ENCODE measurements at regions not wholly inside any gene's neighbourhood (a gene's known extent, or its start where the extent isn't known, plus 50 kb on each side); places are given as distances from the start of the nearest gene placed in this dataset.

- ChIA-PET POLR2A (no interaction called here), CTCF (no interaction called here)
- no peak for DNase-seq (ENCODE audit: extremely low spot score)
- TF ChIP-seq HDGF (IDR thresholded peaks at IDR 0.05; ENCODE audit: borderline replicate concordance) (no peak), NFRKB (IDR thresholded peaks at IDR 0.05) (no peak), ELF4 (IDR thresholded peaks at IDR 0.05) (no peak), PKNOX1 (IDR thresholded peaks at IDR 0.05) (no peak), SUZ12 (IDR thresholded peaks at IDR 0.05) (no peak), CTBP1 (IDR thresholded peaks at IDR 0.05; ENCODE audit: borderline replicate concordance) (no peak), LEF1 (IDR thresholded peaks at IDR 0.05; ENCODE audit: borderline replicate concordance) (no peak), L3MBTL2 (conservative IDR thresholded peaks at IDR 0.05) (no peak), FOXA1 (IDR thresholded peaks at IDR 0.05) (no peak), BHLHE40 (IDR thresholded peaks at IDR 0.05; ENCODE audit: borderline replicate concordance) (no peak), FOXK2 (IDR thresholded peaks at IDR 0.05) (no peak), SP1 (IDR thresholded peaks at IDR 0.05) (no peak)
Observed at GRCh38 chr14:53563628-53564027, 393.0 kb downstream of the BMP4 start.

GRCh38 chr14:53553221-53553620, 400.1 kb upstream of the DDHD1 start:
- DNase-seq (ENCODE audit: extremely low spot score): no peak
- CTCF ChIA-PET: no interaction called here
- TF ChIP-seq FOXM1 (IDR thresholded peaks at IDR 0.05; ENCODE audit: borderline replicate concordance) (no peak), NFRKB (IDR thresholded peaks at IDR 0.05) (no peak), SP1 (IDR thresholded peaks at IDR 0.05) (no peak), ARNT (IDR thresholded peaks at IDR 0.05) (no peak), TARDBP (IDR thresholded peaks at IDR 0.05) (no peak), BHLHE40 (IDR thresholded peaks at IDR 0.05; ENCODE audit: borderline replicate concordance) (no peak), HDGF (IDR thresholded peaks at IDR 0.05; ENCODE audit: borderline replicate concordance) (no peak), LEF1 (IDR thresholded peaks at IDR 0.05; ENCODE audit: borderline replicate concordance) (no peak), PKNOX1 (IDR thresholded peaks at IDR 0.05) (no peak), CTBP1 (IDR thresholded peaks at IDR 0.05; ENCODE audit: borderline replicate concordance) (no peak), ELF4 (IDR thresholded peaks at IDR 0.05) (no peak), SUZ12 (IDR thresholded peaks at IDR 0.05) (no peak), FOXK2 (IDR thresholded peaks at IDR 0.05) (no peak), L3MBTL2 (conservative IDR thresholded peaks at IDR 0.05) (no peak), FOXA1 (IDR thresholded peaks at IDR 0.05) (no peak)
- POLR2A ChIA-PET: no interaction called here

GRCh38 chr14:53551862-53552261, 398.7 kb upstream of the DDHD1 start:
- DNase-seq (ENCODE audit: extremely low spot score): no peak
- TF ChIP-seq TARDBP (IDR thresholded peaks at IDR 0.05) (no peak), HDGF (IDR thresholded peaks at IDR 0.05; ENCODE audit: borderline replicate concordance) (no peak), SP1 (IDR thresholded peaks at IDR 0.05) (no peak), BHLHE40 (IDR thresholded peaks at IDR 0.05; ENCODE audit: borderline replicate concordance) (no peak), NFRKB (IDR thresholded peaks at IDR 0.05) (no peak), FOXM1 (IDR thresholded peaks at IDR 0.05; ENCODE audit: borderline replicate concordance) (no peak), ARNT (IDR thresholded peaks at IDR 0.05) (no peak), L3MBTL2 (conservative IDR thresholded peaks at IDR 0.05) (no peak), FOXA1 (IDR thresholded peaks at IDR 0.05) (no peak), SUZ12 (IDR thresholded peaks at IDR 0.05) (no peak), PKNOX1 (IDR thresholded peaks at IDR 0.05) (no peak), ZNF384 (IDR thresholded peaks at IDR 0.05) (no peak), FOXK2 (IDR thresholded peaks at IDR 0.05) (no peak)
- ChIA-PET POLR2A (no interaction called here), CTCF (no interaction called here)

- TF ChIP-seq SUZ12 (IDR thresholded peaks at IDR 0.05): no peak
- DNase-seq (ENCODE audit: extremely low spot score): no peak
- CTCF ChIA-PET: no interaction called here
- POLR2A ChIA-PET: no interaction called here
Observed at GRCh38 chr14:53550776-53551175, 397.7 kb upstream of the DDHD1 start.

- DNase-seq (ENCODE audit: extremely low spot score): no peak
- no peak for TF ChIP-seq FOXA1 (IDR thresholded peaks at IDR 0.05)
- TF ChIP-seq SUZ12 (IDR thresholded peaks at IDR 0.05): no peak
- no peak for TF ChIP-seq LEF1 (IDR thresholded peaks at IDR 0.05; ENCODE audit: borderline replicate concordance)
- no peak for TF ChIP-seq ELF4 (IDR thresholded peaks at IDR 0.05)
- ChIA-PET POLR2A (no interaction called here), CTCF (no interaction called here)
Observed at GRCh38 chr14:53549956-53550355, 396.8 kb upstream of the DDHD1 start.

GRCh38 chr14:53547593-53547992, 394.5 kb upstream of the DDHD1 start:
- CTCF ChIA-PET: interaction anchor here (0.6 kb wide), 1 partner anchor 148 kb away, joined by 4 read pairs; no protein-coding TSS in a partner anchor
- POLR2A ChIA-PET: no interaction called here
- no peak for TF ChIP-seq ZNF384 (IDR thresholded peaks at IDR 0.05)
- no peak for TF ChIP-seq FOXK2 (IDR thresholded peaks at IDR 0.05)
- TF ChIP-seq NFRKB (IDR thresholded peaks at IDR 0.05): no peak
- no peak for TF ChIP-seq HDGF (IDR thresholded peaks at IDR 0.05; ENCODE audit: borderline replicate concordance)
- no peak for TF ChIP-seq ARNT (IDR thresholded peaks at IDR 0.05)
- no peak for TF ChIP-seq BHLHE40 (IDR thresholded peaks at IDR 0.05; ENCODE audit: borderline replicate concordance)
- no peak for TF ChIP-seq L3MBTL2 (conservative IDR thresholded peaks at IDR 0.05)
- TF ChIP-seq FOXM1 (IDR thresholded peaks at IDR 0.05; ENCODE audit: borderline replicate concordance): no peak
- no peak for TF ChIP-seq SUZ12 (IDR thresholded peaks at IDR 0.05)
- TF ChIP-seq SP1 (IDR thresholded peaks at IDR 0.05): no peak
- no peak for TF ChIP-seq LEF1 (IDR thresholded peaks at IDR 0.05; ENCODE audit: borderline replicate concordance)
- TF ChIP-seq PKNOX1 (IDR thresholded peaks at IDR 0.05): no peak
- TF ChIP-seq ELF4 (IDR thresholded peaks at IDR 0.05): no peak
- DNase-seq (ENCODE audit: extremely low spot score): no peak

Data from HEK293T (cell line).